ENCODE measurements at regions not wholly inside any gene's neighbourhood (a gene's known extent, or its start where the extent isn't known, plus 50 kb on each side); places are given as distances from the start of the nearest gene placed in this dataset.

DNA sequence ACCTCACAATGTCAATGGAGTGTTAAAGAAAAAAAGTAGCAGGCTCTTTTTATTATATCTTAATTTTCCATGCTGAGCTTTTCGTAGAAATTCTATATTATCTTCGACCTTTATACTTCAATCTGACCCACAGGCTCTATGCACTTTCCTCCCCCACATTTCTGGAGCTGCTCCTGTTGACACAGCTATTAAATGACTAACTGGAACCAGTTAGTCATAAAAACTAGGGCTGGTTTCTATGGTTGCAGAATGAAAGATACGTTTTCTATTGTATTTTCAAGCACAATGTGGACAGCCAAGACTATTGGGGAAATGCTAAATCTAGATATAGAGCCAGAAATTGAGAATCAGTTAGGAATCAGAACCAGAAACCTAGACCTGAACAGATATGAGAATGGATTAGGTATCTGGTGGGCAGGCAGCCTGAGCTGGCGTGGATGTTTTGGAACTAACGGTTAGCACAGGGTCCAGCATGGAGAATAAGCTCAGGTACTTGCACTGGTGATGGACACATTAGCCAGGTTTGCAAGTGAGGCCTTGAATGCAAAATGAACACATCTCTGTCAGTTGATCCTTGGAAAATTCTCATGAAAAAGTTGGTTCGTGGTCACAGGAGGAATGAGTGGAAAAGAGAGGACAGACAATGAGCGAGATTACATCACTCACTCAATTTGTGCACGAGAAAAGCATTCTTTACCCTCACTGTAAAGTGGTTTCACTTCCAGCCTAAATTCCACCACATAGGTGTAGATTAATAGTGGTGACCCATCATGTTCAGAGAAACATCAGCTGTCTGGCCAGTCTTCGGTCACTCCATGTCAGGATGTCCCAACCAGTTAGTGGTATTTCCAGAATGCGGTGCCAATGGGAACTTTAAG lies 144.6 kb upstream of the EPHA4 start:
- H4K20me1 ChIP-seq (ENCODE audit: insufficient read depth, low read length): no peaks in the 10 kb centered on the region
- H3K9me3 ChIP-seq (ENCODE audit: insufficient read depth, low read length): no peaks in the 10 kb centered on the region
- H2AFZ ChIP-seq (ENCODE audit: low read depth, low read length): no peak overlapping the region
- H3K4me1 ChIP-seq (ENCODE audit: low read length): no peaks in the 10 kb centered on the region
- TF ChIP-seq, protein P1, sequence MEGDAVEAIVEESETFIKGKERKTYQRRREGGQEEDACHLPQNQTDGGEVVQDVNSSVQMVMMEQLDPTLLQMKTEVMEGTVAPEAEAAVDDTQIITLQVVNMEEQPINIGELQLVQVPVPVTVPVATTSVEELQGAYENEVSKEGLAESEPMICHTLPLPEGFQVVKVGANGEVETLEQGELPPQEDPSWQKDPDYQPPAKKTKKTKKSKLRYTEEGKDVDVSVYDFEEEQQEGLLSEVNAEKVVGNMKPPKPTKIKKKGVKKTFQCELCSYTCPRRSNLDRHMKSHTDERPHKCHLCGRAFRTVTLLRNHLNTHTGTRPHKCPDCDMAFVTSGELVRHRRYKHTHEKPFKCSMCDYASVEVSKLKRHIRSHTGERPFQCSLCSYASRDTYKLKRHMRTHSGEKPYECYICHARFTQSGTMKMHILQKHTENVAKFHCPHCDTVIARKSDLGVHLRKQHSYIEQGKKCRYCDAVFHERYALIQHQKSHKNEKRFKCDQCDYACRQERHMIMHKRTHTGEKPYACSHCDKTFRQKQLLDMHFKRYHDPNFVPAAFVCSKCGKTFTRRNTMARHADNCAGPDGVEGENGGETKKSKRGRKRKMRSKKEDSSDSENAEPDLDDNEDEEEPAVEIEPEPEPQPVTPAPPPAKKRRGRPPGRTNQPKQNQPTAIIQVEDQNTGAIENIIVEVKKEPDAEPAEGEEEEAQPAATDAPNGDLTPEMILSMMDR (IDR thresholded peaks at IDR 0.05; ENCODE audit: low read depth, low read length): no peak
- no peak for TF ChIP-seq EZH2phosphoT487 (IDR thresholded peaks at IDR 0.05; ENCODE audit: low read depth)
- no peak overlapping the region for H3K27ac ChIP-seq (ENCODE audit: low read length)
- no peak overlapping the region for H3K9ac ChIP-seq (ENCODE audit: low read length)
- no peaks in the 10 kb centered on the region for H3K27me3 ChIP-seq (ENCODE audit: low read depth, low read length)
- no peaks in the 10 kb centered on the region for H3K79me2 ChIP-seq (ENCODE audit: low read length)
- H3K36me3 ChIP-seq (replicated peaks; ENCODE audit: low read depth, low read length): no peaks in the 10 kb centered on the region
- H3K4me3 ChIP-seq (ENCODE audit: low read length): no peak overlapping the region
- H3K4me2 ChIP-seq (ENCODE audit: low read length): no peak overlapping the region

DNA sequence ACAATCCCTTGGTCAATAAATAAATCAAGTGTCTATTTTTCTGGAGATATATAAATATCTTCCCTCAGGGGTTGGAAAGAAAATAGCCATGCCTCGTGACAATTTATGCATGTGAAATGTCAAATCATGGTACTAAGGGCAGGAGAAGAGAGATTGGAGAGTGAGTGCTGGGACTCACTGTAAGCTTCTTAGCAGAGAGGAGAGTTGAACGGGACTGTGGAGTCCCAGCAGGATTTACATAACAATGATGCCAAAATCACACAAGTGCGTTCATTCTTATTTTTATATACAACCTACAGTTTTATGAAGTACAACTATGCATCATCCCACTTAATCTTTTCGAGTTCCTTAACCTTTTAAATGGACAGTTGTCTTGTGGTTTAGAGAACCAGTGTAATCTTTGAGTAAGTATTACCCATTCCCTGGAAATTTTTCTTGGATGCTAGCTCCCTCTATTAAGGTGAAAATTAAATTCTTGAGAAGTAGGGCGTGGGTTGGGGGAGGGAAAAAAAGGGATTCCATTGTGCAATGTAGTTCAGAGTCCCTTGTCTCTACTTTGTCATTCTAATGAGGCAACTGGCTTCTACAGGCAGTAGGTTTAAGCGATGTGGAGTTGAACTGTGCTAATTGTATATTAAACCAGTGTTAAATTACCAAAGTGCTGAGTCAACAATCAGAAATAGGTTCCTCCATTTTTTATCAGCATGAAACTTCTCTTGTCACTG lies 143.6 kb upstream of the EPHA4 start:
- Histone ChIP-seq H3K36me3 (replicated peaks; ENCODE audit: low read depth, low read length) (no peaks in the 10 kb centered on the region), H3K9me3 (ENCODE audit: insufficient read depth, low read length) (no peaks in the 10 kb centered on the region), H3K4me2 (ENCODE audit: low read length) (no peak overlapping the region), H3K27ac (ENCODE audit: low read length) (no peak overlapping the region), H3K9ac (ENCODE audit: low read length) (no peak overlapping the region), H3K27me3 (ENCODE audit: low read depth, low read length) (no peaks in the 10 kb centered on the region), H4K20me1 (ENCODE audit: insufficient read depth, low read length) (no peaks in the 10 kb centered on the region), H3K4me1 (ENCODE audit: low read length) (no peaks in the 10 kb centered on the region), H2AFZ (ENCODE audit: low read depth, low read length) (no peak overlapping the region), H3K4me3 (ENCODE audit: low read length) (no peak overlapping the region), H3K79me2 (ENCODE audit: low read length) (no peaks in the 10 kb centered on the region)
- TF ChIP-seq EZH2phosphoT487 (IDR thresholded peaks at IDR 0.05; ENCODE audit: low read depth): no peak
- TF ChIP-seq, protein P1 (IDR thresholded peaks at IDR 0.05; ENCODE audit: low read depth, low read length): no peak

DNA sequence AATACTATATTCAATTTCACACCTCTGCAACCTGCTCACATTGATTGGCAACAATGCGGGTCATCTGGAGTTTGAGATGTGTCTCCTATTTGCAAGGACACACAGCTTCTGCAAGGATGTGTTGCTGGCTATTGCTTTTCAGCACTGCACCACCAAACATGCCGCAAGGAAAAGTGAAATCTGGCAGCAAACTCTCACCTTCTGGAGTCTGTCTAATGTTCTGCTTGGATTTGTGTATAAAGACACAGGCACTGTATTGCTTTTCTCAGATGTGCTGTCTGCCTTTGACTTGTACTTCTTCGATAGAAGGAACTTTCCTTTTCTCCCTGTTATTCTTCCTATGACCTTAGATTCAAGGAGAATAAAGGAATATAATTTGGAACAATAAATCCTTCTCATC lies 138.6 kb upstream of the EPHA4 start:
- no peak overlapping the region for H3K4me2 ChIP-seq (ENCODE audit: low read length)
- no peak overlapping the region for H3K9ac ChIP-seq (ENCODE audit: low read length)
- no peak overlapping the region for H3K27ac ChIP-seq (ENCODE audit: low read length)
- H3K27me3 ChIP-seq (ENCODE audit: low read depth, low read length): no peaks in the 10 kb centered on the region
- H3K4me3 ChIP-seq (ENCODE audit: low read length): no peak overlapping the region
- H3K4me1 ChIP-seq (ENCODE audit: low read length): no peaks in the 10 kb centered on the region
- no peaks in the 10 kb centered on the region for H3K79me2 ChIP-seq (ENCODE audit: low read length)
- no peaks in the 10 kb centered on the region for H4K20me1 ChIP-seq (ENCODE audit: insufficient read depth, low read length)
- TF ChIP-seq, protein P1 (IDR thresholded peaks at IDR 0.05; ENCODE audit: low read depth, low read length): no peak
- no peak for TF ChIP-seq EZH2phosphoT487 (IDR thresholded peaks at IDR 0.05; ENCODE audit: low read depth)
- H3K36me3 ChIP-seq (replicated peaks; ENCODE audit: low read depth, low read length): no peaks in the 10 kb centered on the region
- no peak overlapping the region for H2AFZ ChIP-seq (ENCODE audit: low read depth, low read length)
- no peaks in the 10 kb centered on the region for H3K9me3 ChIP-seq (ENCODE audit: insufficient read depth, low read length)

DNA sequence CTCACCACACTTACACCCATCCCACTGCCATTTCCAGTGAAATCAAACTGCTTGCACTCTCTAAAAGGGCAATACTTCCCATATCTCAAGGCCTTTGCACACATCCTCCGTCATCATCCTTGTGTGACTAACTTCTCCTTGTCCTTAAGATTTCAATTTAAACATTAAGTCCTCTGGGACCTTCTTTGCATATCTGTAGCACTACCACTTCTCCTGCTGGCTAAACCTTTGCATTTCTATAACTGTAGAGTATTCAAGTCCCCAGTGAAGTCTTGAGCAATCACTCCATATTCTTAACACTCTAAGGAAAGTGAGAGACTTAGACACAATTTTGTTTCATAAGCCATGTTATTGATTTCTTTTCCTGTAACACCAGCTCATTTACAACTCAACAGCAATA lies 136.8 kb upstream of the EPHA4 start:
- no peaks in the 10 kb centered on the region for H3K27me3 ChIP-seq (ENCODE audit: low read depth, low read length)
- no peaks in the 10 kb centered on the region for H3K4me1 ChIP-seq (ENCODE audit: low read length)
- H3K9ac ChIP-seq (ENCODE audit: low read length): no peak overlapping the region
- H3K4me2 ChIP-seq (ENCODE audit: low read length): no peak overlapping the region
- no peaks in the 10 kb centered on the region for H3K36me3 ChIP-seq (replicated peaks; ENCODE audit: low read depth, low read length)
- no peaks in the 10 kb centered on the region for H3K79me2 ChIP-seq (ENCODE audit: low read length)
- H3K4me3 ChIP-seq (ENCODE audit: low read length): no peak overlapping the region
- no peak overlapping the region for H3K27ac ChIP-seq (ENCODE audit: low read length)
- H3K9me3 ChIP-seq (ENCODE audit: insufficient read depth, low read length): no peaks in the 10 kb centered on the region
- TF ChIP-seq, protein P1 (IDR thresholded peaks at IDR 0.05; ENCODE audit: low read depth, low read length): no peak
- TF ChIP-seq EZH2phosphoT487 (IDR thresholded peaks at IDR 0.05; ENCODE audit: low read depth): no peak
- H2AFZ ChIP-seq (ENCODE audit: low read depth, low read length): no peak overlapping the region
- no peaks in the 10 kb centered on the region for H4K20me1 ChIP-seq (ENCODE audit: insufficient read depth, low read length)
